Lung (tissue), 11 donors: ENCODE measurements at regions not wholly inside any gene's neighbourhood (a gene's known extent, or its start where the extent isn't known, plus 50 kb on each side); places are given as distances from the start of the nearest gene placed in this dataset.
"Not testable (repeated sequence)": the region's sequence is repeated elsewhere in the genome, so short reads cannot be mapped to it uniquely, and the experiment has no call there.

ENCODE experiments used
- ATAC-seq: fragments of 200-7000 bp; cut with Tn5 transposase; one replicate; pipeline ENCODE4 v1.9.1; 2020; ENCODE audit warnings: moderate number of reproducible peaks; ENCODE audit not compliant: insufficient read depth, low FRiP score
- DNase-seq, 3 donors: peaks; one replicate each; pipeline ENCODE4 v3.0.0-alpha.2; 2013 to 2017
- H3K27ac ChIP-seq, 2 donors: one replicate each; pipeline ENCODE4 v1.5.1; 2013; ENCODE audit warnings: mild to moderate bottlenecking in 2 of 2, moderate library complexity in 2 of 2, control low read depth in 1 of 2, inconsistent platforms in 1 of 2, low read depth in 1 of 2, low read length in 1 of 2
- H3K27me3 ChIP-seq, 3 donors: one replicate each; pipeline ENCODE4 v1.5.1; 2013; ENCODE audit warnings: low read length in 2 of 3; ENCODE audit not compliant: control insufficient read depth in 3 of 3, insufficient read depth in 3 of 3
- H3K36me3 ChIP-seq, 4 donors: one replicate each; pipeline ENCODE4 v1.5.1; 2013; ENCODE audit warnings: low read length in 4 of 4, mild to moderate bottlenecking in 1 of 4, moderate library complexity in 1 of 4; ENCODE audit not compliant: control insufficient read depth in 4 of 4, insufficient read depth in 4 of 4
- H3K4me1 ChIP-seq, 5 donors: one replicate each; pipeline ENCODE4 v1.5.1; 2013; ENCODE audit warnings: low read length in 5 of 5, mild to moderate bottlenecking in 2 of 5, moderate library complexity in 1 of 5; ENCODE audit not compliant: control insufficient read depth in 5 of 5, insufficient read depth in 5 of 5
- H3K4me3 ChIP-seq: one replicate; pipeline ENCODE4 v1.5.1; 2013; ENCODE audit warnings: mild to moderate bottlenecking, control low read depth, moderate library complexity
- H3K9ac ChIP-seq, 2 donors: one replicate each; pipeline ENCODE4 v1.5.1; 2013; ENCODE audit warnings: low read length in 2 of 2, control low read depth in 1 of 2; ENCODE audit not compliant: insufficient read depth in 1 of 2
- H3K9me3 ChIP-seq, 4 donors: one replicate each; pipeline ENCODE4 v1.5.1; 2013; ENCODE audit warnings: low read length in 3 of 4, mild to moderate bottlenecking in 1 of 4, moderate library complexity in 1 of 4; ENCODE audit not compliant: control insufficient read depth in 4 of 4, insufficient read depth in 3 of 4
- WGBS, 2 donors: extraction: QIAGEN DNeasy Blood & Tissue Kit; methylation state at CpG; one replicate each; pipeline ENCODE4 v1.1.7; 2013; 5-methylcytosine and 5-hydroxymethylcytosine counted together
- TF ChIP-seq, protein P1 (sequence below): IDR thresholded peaks from 2 replicates; pipeline ENCODE4 v1.5.1; 2012; ENCODE audit warnings: mild to moderate bottlenecking; ENCODE audit errors: control extremely low read depth, extremely low read depth
- donor health status: control.
- donor health status: control.
- donor health status: Bipolar disorder and iron deficiency.
- donor health status: healthy.
- donor health status: DM: yes; HTN: yes; CAD: no.

DNA sequence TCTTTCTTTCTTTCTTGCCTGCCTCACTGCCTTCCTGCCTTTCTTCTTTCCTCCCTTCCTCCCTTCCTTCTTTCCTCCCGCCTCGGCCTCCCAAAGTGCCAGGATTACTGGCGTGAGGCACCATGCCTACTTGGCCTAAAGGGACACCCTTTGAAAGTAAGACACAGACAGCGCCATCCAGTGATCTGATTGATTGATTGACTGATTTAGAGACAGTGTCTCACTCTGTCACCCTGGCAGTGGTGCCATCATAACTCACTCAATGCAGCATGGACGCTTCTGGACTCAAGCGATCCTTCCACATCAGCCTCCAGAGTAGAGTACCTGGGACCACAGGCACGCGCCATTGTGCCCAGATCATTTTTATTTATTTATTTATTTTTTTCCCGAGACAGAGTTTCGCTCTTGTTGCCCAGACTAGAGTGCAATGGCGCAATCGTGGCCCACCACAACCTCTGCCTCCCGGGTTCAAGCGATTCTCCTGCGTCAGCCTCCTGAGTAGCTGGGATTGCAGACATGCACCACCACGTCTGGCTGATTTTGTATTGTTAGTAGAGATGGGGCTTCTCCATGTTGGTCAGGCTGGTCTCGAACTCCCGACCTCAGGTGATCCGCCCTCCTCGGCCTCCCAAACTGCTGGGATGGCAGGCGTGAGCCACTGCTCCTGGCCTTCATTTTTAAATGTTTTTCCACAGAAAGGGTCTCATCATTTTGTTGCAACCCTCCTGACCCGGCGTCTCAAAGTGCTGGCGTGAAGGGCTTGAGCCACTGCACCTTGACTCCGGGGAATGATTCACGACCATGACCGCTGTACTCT is 3914.7 kb upstream of the OR11H1 start:
- peaks cover 0 to 21% (median 7%) of the 10 kb centered on the region in 4 donors for H3K9me3 ChIP-seq
- not testable (repeated sequence) for H3K4me1 ChIP-seq, H3K9ac ChIP-seq, H3K36me3 ChIP-seq, DNase-seq, ATAC-seq, H3K4me3 ChIP-seq, H3K27ac ChIP-seq, H3K27me3 ChIP-seq
- WGBS, 2 donors, result 85 to 91% methylated on average over 27 of the region's 27 CpGs

DNA sequence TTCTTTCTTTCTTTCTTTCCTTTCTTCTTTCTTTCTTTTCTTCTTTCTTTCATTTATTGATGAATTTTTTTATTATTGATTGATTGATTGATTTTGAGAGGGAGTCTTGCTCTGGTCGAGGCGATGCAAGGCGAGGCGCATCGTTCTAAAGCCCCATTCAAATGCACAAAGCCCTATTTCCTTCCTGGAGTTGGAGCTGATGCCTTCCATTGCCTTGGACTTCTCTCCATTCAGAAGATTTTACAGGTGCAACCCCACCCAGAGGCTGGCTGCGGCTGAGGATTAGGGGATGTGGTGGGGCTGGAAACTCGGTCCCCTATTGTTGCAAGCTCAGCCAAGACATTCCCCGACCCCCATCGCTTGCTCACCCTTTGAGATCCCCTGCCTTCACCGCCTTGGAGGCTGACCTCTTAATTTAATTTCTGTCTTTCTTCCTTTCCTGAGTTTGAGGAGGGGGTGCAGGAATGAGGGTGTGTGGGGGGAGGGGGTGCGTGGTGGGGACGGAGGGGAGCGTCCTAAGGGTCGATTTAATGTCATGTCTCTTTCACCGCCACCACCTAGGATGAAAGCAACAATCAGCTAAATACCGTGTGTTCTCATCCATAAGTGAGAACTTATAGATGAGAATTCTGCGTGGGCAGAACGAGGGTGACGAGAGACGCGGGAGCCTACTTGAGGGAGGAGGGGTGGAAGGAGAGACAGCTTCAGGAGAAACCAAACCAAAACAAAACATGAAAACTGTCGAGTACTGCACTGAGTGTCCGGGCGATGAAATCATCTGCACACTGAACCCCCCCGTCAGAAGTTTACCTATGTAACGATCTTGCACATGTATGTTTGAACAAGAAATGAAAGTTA is 3913.9 kb upstream of the OR11H1 start:
- ATAC-seq, result no peak
- Histone ChIP-seq H3K9me3 (peaks cover 0 to 21% (median 9%) of the 10 kb centered on the region in 4 donors), H3K27ac (no peak overlapping the region), H3K36me3 (no peaks in the 10 kb centered on the region), H3K27me3 (no peaks in the 10 kb centered on the region), H3K4me3 (no peak overlapping the region), H3K4me1 (no peaks in the 10 kb centered on the region), H3K9ac (no peak overlapping the region)
- WGBS, 2 donors, result 86 to 89% methylated on average over 26 of the region's 26 CpGs
- TF ChIP-seq, protein P1, sequence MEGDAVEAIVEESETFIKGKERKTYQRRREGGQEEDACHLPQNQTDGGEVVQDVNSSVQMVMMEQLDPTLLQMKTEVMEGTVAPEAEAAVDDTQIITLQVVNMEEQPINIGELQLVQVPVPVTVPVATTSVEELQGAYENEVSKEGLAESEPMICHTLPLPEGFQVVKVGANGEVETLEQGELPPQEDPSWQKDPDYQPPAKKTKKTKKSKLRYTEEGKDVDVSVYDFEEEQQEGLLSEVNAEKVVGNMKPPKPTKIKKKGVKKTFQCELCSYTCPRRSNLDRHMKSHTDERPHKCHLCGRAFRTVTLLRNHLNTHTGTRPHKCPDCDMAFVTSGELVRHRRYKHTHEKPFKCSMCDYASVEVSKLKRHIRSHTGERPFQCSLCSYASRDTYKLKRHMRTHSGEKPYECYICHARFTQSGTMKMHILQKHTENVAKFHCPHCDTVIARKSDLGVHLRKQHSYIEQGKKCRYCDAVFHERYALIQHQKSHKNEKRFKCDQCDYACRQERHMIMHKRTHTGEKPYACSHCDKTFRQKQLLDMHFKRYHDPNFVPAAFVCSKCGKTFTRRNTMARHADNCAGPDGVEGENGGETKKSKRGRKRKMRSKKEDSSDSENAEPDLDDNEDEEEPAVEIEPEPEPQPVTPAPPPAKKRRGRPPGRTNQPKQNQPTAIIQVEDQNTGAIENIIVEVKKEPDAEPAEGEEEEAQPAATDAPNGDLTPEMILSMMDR, result no peak
- DNase-seq, result no peak

DNA sequence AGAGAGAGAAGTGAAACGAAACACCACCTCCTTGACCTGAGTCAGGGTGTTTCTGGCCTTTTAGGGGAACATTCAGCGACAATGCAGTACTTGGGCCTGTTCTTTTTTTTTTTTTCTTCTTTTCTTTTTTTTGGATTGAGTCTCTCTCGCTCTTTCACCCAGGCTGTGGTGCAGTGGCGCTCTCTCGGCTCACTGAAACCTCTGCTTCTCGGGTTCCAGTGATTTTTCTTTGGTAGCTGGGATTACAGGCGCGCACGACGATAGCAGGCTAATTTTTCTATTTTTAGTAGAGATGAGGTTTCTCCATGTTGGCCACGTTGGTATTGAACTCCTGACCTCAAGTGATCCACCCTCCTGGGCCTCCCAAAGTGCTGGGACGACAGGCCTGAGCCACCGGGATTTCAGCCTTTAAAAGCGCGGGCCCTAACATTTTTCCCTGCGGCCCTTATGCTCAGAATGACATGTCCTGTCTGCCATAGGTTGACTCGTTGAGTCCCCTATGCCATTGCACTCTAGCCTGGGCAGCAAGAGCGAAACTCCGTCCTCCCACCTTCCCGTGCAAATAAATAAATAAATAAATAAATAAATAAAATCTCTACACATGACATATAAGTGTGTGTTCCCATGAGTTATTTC is 3913.1 kb upstream of the OR11H1 start:
- H3K4me1 ChIP-seq, H3K27me3 ChIP-seq, H3K4me3 ChIP-seq, DNase-seq, H3K9ac ChIP-seq, H3K27ac ChIP-seq, H3K36me3 ChIP-seq, ATAC-seq: not testable (repeated sequence)
- peaks cover 1 to 23% (median 12%) of the 10 kb centered on the region in 4 donors for H3K9me3 ChIP-seq
- 81 to 83% methylated on average over 20 of the region's 20 CpGs for WGBS, 2 donors

DNA sequence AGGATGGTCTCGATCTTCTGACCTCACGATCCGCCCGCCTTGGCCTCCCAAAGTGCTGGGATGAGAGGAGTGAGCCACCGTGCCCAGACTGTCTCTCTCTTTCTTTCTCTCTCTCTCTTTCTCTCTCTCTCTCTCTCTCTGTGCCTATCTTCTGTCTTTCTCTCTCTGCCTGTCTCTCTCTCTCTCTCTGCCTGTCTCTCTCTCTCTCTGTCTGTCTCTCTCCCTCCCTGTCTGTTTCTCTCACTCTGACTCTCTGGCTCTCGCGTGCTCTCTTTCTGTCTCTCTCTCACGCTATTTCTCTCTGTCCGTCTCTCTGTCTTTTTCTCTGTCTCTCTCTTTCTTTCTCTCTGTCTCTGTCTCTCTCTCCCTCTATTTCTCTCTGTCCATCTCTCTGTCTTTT is 3911.2 kb upstream of the OR11H1 start:
- Histone ChIP-seq H3K4me3 (no peak overlapping the region), H3K27me3 (no peaks in the 10 kb centered on the region), H3K9ac (no peak overlapping the region), H3K4me1 (no peaks in the 10 kb centered on the region), H3K36me3 (no peaks in the 10 kb centered on the region), H3K27ac (no peak overlapping the region), H3K9me3 (peaks cover 3 to 36% (median 15%) of the 10 kb centered on the region in 4 donors)
- ATAC-seq, result no peak
- no peak for DNase-seq
- TF ChIP-seq, protein P1, result no peak
- 84 to 86% methylated on average over 9 of the region's 9 CpGs for WGBS, 2 donors

- H3K36me3 ChIP-seq, ATAC-seq, H3K4me3 ChIP-seq, H3K27ac ChIP-seq, H3K27me3 ChIP-seq, DNase-seq, H3K4me1 ChIP-seq, H3K9ac ChIP-seq: not testable (repeated sequence)
- H3K9me3 ChIP-seq, result peaks cover 3 to 29% (median 12%) of the 10 kb centered on the region in 4 donors
- WGBS, 2 donors, result 56 to 67% methylated on average over 9 to 11 of the region's 11 CpGs
Observed at GRCh38 chr22:11618322-11618662, 3909.7 kb upstream of the OR11H1 start.

GRCh38 chr22:11618688-11619087 is 3909.3 kb upstream of the OR11H1 start:
- not testable (repeated sequence) for DNase-seq, H3K36me3 ChIP-seq

More at GRCh38 chr22:11618688-11619087, 3909.3 kb upstream of the OR11H1 start:
- not testable (repeated sequence) for H3K4me3 ChIP-seq, H3K27me3 ChIP-seq, H3K27ac ChIP-seq, H3K4me1 ChIP-seq, H3K9ac ChIP-seq, ATAC-seq
- peaks cover 3 to 29% (median 12%) of the 10 kb centered on the region in 4 donors for H3K9me3 ChIP-seq
- 69 to 75% methylated on average over 14 of the region's 14 CpGs for WGBS, 2 donors
